ENCODE measurements at regions not wholly inside any gene's neighbourhood (a gene's known extent, or its start where the extent isn't known, plus 50 kb on each side); places are given as distances from the start of the nearest gene placed in this dataset.

- no peak overlapping the region for H3K27ac ChIP-seq
- no peak for DNase-seq (ENCODE audit: low spot score)
- TF ChIP-seq CTCF (conservative IDR thresholded peaks at IDR 0.05; ENCODE audit: low read depth), result no peak
- ChIA-PET POLR2A (ENCODE audit: low non-redundant PET) (no interaction called here), CTCF (interaction anchor here (0.6 to 0.7 kb wide), 2 partner anchors 24 to 95 kb away, joined by 3 to 4 read pairs; no protein-coding TSS in a partner anchor)
Measured at GRCh38 chr2:147197754-147198483, 646.9 kb upstream of the ACVR2A start.

- POLR2A ChIA-PET (ENCODE audit: low non-redundant PET), result no interaction called here
- DNase-seq (ENCODE audit: low spot score), result no peak
Measured at GRCh38 chr2:147182260-147182659, 662.6 kb upstream of the ACVR2A start.

GRCh38 chr2:147181351-147182029 lies 663.3 kb upstream of the ACVR2A start:
- TF ChIP-seq CTCF (conservative IDR thresholded peaks at IDR 0.05; ENCODE audit: low read depth), result no peak
- POLR2A ChIA-PET (ENCODE audit: low non-redundant PET), result no interaction called here
- DNase-seq (ENCODE audit: low spot score), result no peak
- CTCF ChIA-PET, result no interaction called here
- H3K27ac ChIP-seq, result no peak overlapping the region

More at GRCh38 chr2:147182260-147182659, 662.6 kb upstream of the ACVR2A start:
- no peak for TF ChIP-seq CTCF (conservative IDR thresholded peaks at IDR 0.05; ENCODE audit: low read depth)
- CTCF ChIA-PET, result no interaction called here
- H3K27ac ChIP-seq, result peak overlapping the region; percentile 35; the same call in 1 of the 2 replicates

GRCh38 chr2:147177071-147177857 lies 667.6 kb upstream of the ACVR2A start:
- H3K27ac ChIP-seq, result no peak overlapping the region
- TF ChIP-seq CTCF (conservative IDR thresholded peaks at IDR 0.05; ENCODE audit: low read depth), result no peak
- ChIA-PET POLR2A (ENCODE audit: low non-redundant PET) (no interaction called here), CTCF (interaction anchor here (0.6 kb wide), 1 partner anchor 248 kb away, joined by 4 read pairs; no protein-coding TSS in a partner anchor)
- DNase-seq (ENCODE audit: low spot score), result peak; percentile 8

- TF ChIP-seq CTCF (conservative IDR thresholded peaks at IDR 0.05; ENCODE audit: low read depth), result no peak
Measured at GRCh38 chr2:147174824-147175254, 670.0 kb upstream of the ACVR2A start.

GRCh38 chr2:147173798-147174197 lies 671.0 kb upstream of the ACVR2A start:
- TF ChIP-seq CTCF (conservative IDR thresholded peaks at IDR 0.05; ENCODE audit: low read depth), result no peak
- H3K27ac ChIP-seq, result no peak overlapping the region
- ChIA-PET POLR2A (ENCODE audit: low non-redundant PET) (no interaction called here), CTCF (interaction anchor here (0.7 kb wide), 1 partner anchor 24 kb away, joined by 3 read pairs; no protein-coding TSS in a partner anchor)
- no peak for DNase-seq (ENCODE audit: low spot score)

More at GRCh38 chr2:147174824-147175254, 670.0 kb upstream of the ACVR2A start:
- no peak for DNase-seq (ENCODE audit: low spot score)
- ChIA-PET POLR2A (ENCODE audit: low non-redundant PET) (no interaction called here), CTCF (no interaction called here)
- no peak overlapping the region for H3K27ac ChIP-seq
